NB4 (cell line): ENCODE measurements at regions not wholly inside any gene's neighbourhood (a gene's known extent, or its start where the extent isn't known, plus 50 kb on each side); places are given as distances from the start of the nearest gene placed in this dataset.
"Not testable (repeated sequence)": the region's sequence is repeated elsewhere in the genome, so short reads cannot be mapped to it uniquely, and the experiment has no call there.

Experiments
- DNase-seq: peaks from one replicate; pipeline ENCODE4 v3.0.0; 2010; ENCODE audit warnings: low read depth
- H3K4me3 ChIP-seq: one replicate; pipeline ENCODE4 v1.5.1; 2011; ENCODE audit warnings: mild to moderate bottlenecking, low read depth, low read length, moderate library complexity
- MAX ChIP-seq: IDR thresholded peaks from 2 replicates; pipeline ENCODE4 v1.6.1; 2011; ENCODE audit warnings: low read depth, low read length
- MYC ChIP-seq: IDR thresholded peaks from 2 replicates; pipeline ENCODE4 v1.6.1; 2011; ENCODE audit warnings: low read depth, low read length
- POLR2A ChIP-seq: IDR thresholded peaks from 2 replicates; pipeline ENCODE4 v1.6.1; 2011; ENCODE audit warnings: mild to moderate bottlenecking; ENCODE audit not compliant: insufficient read length; ENCODE audit errors: extremely low read depth
- TF ChIP-seq, protein P1 (sequence below): IDR thresholded peaks from one replicate; pipeline ENCODE4 v1.5.1; 2012; ENCODE audit warnings: low read depth, low read length

DNA sequence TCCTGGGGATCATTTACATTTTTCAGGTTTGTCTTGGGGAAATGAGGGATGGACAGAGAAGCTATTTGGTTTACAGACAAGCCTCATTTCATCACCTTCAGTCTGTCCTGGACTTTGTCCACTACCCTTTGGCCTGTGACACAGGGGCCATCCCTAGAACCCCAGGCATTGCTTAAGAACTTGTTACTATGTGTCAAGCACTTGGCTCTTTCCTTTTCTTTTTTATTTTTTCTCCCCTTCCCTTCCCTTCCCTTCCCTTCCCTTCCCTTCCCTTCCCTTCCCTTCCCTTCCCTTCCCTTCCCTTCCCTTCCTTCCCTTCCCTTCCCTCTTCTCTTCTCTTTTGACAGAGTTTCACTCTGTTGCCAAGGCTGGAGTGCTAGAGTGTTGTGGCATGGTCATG lies 253.1 kb downstream of the OLFM4 start:
- TF ChIP-seq, protein P1, sequence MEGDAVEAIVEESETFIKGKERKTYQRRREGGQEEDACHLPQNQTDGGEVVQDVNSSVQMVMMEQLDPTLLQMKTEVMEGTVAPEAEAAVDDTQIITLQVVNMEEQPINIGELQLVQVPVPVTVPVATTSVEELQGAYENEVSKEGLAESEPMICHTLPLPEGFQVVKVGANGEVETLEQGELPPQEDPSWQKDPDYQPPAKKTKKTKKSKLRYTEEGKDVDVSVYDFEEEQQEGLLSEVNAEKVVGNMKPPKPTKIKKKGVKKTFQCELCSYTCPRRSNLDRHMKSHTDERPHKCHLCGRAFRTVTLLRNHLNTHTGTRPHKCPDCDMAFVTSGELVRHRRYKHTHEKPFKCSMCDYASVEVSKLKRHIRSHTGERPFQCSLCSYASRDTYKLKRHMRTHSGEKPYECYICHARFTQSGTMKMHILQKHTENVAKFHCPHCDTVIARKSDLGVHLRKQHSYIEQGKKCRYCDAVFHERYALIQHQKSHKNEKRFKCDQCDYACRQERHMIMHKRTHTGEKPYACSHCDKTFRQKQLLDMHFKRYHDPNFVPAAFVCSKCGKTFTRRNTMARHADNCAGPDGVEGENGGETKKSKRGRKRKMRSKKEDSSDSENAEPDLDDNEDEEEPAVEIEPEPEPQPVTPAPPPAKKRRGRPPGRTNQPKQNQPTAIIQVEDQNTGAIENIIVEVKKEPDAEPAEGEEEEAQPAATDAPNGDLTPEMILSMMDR, result no peak
- TF ChIP-seq POLR2A, result no peak
- TF ChIP-seq MYC, result no peak
- TF ChIP-seq MAX, result no peak
- DNase-seq, result no peak
- H3K4me3 ChIP-seq, result no peak overlapping the region

GRCh38 chr13:53285896-53286430 lies 257.4 kb downstream of the OLFM4 start:
- no peak overlapping the region for H3K4me3 ChIP-seq
- no peak for DNase-seq
- TF ChIP-seq POLR2A (no peak), MYC (no peak), MAX (no peak)
- TF ChIP-seq, protein P1, result no peak

DNA sequence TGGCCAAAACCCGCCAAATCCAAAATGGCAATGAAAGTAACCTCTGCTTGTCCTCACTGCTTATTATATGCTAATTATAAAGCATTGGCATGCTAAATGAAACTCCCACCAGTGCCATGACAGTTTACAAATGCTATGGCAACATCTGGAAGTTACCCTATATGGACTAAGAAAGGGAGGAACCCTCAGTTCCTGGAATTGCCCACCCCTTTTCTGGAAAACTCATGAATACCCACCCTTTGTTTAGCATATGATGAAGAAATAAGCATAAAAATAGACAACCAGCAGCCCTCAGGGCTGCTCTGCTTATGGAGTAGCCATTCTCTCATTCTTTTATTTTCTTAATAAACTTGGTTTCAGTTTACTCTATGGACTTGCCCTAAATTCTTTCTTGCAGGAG lies 269.8 kb downstream of the OLFM4 start:
- H3K4me3 ChIP-seq, result no peak overlapping the region
- DNase-seq, result no peak
- TF ChIP-seq MYC, result no peak
- no peak for TF ChIP-seq POLR2A
- TF ChIP-seq, protein P1, result no peak
- TF ChIP-seq MAX, result no peak

GRCh38 chr13:53301449-53301848 lies 272.8 kb downstream of the OLFM4 start:
- no peak for DNase-seq
- H3K4me3 ChIP-seq, result no peak overlapping the region
- no peak for TF ChIP-seq MYC

GRCh38 chr13:53305419-53305818 lies 276.8 kb downstream of the OLFM4 start:
- not testable (repeated sequence) for H3K4me3 ChIP-seq, DNase-seq

DNA sequence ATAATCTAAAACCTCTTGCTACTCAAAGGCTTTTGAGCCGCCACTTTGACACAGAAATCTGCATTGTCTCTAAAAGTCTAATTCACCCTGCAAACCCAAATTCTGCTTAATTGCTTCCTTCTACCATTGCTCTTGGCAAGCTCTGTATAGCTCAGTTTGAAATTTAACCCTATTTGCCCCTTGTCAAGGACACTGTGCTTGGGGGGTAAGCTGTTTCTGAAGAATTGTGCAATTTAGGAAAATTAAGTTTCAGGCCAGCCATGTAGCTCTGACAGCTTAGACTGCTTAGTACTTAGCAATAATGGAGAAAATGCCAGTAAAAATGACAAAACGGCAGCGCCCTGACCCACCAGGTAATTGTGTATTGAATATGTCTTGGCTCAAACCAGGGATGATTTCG lies 282.2 kb downstream of the OLFM4 start:
- no peak overlapping the region for H3K4me3 ChIP-seq
- TF ChIP-seq, protein P1, result no peak
- no peak for TF ChIP-seq MAX
- TF ChIP-seq POLR2A, result no peak
- TF ChIP-seq MYC, result no peak
- no peak for DNase-seq

DNA sequence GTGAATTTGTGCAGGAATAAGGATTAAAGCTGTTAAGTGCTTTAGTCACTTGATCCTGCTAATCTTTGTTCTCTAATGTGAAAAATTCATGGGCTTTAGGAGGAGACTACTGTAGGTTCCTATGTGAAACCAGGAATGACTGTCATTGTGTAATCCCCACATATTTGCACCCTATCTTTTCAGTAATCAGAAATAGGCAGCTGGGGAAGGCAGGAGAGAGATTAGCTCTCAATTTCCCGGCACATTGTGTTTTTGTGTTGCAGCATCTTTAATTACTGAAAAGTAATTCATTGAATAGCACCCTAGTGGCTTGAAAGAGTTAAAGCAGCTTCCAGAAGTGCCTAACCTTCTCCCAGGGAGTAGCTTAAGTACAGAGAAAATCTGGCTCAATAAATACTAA lies 282.9 kb downstream of the OLFM4 start:
- TF ChIP-seq POLR2A (no peak), MAX (no peak), MYC (no peak)
- TF ChIP-seq, protein P1, result no peak
- H3K4me3 ChIP-seq, result no peak overlapping the region
- no peak for DNase-seq
